ENCODE measurements at regions not wholly inside any gene's neighbourhood (a gene's known extent, or its start where the extent isn't known, plus 50 kb on each side); places are given as distances from the start of the nearest gene placed in this dataset.

DNA sequence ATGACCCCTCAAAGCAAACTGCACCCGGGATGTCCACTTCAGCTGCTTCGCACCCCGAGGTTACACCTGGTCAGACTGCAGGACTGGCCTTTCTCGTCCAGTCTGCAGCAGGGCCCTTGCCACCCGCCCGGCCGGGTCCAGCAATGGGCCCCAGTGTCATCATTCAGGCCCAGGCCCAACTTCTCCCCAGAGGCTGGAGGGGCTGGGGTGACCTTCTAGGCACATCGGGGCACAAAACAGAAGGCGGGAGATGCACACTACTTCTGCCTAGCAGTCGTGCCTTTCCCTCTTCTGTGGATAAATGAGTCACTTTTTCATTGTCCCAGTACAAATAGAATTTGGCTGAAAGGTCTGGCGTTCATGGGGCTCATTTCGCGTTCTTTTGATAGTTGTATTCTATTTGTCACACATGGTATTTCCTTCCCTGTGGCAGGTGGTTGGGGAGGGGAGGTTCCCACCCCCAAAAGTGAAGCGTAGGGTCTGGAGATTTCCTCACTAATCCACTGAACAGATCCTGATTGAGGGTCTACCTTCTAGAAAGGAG is 56.9 kb upstream of the ID2 start:
- H3K4me1 ChIP-seq, result peaks cover 4 to 6% of the 10 kb centered on the region in 2 donors
- intact Hi-C loops (cut with DNase I; ENCODE audit: low total_unique reads), result no loop called here
- H3K27me3 ChIP-seq, result no peaks in the 10 kb centered on the region
- no peak overlapping the region for H3K4me3 ChIP-seq
- no peaks in the 10 kb centered on the region for H3K36me3 ChIP-seq
- no peak overlapping the region for H3K27ac ChIP-seq
- DNase-seq, result peak in 1 of 2 donors; percentile 12
- H3K9me3 ChIP-seq, result no peaks in the 10 kb centered on the region
- no peak for TF ChIP-seq POLR2A (IDR thresholded peaks at IDR 0.05)
- TF ChIP-seq, protein P1, sequence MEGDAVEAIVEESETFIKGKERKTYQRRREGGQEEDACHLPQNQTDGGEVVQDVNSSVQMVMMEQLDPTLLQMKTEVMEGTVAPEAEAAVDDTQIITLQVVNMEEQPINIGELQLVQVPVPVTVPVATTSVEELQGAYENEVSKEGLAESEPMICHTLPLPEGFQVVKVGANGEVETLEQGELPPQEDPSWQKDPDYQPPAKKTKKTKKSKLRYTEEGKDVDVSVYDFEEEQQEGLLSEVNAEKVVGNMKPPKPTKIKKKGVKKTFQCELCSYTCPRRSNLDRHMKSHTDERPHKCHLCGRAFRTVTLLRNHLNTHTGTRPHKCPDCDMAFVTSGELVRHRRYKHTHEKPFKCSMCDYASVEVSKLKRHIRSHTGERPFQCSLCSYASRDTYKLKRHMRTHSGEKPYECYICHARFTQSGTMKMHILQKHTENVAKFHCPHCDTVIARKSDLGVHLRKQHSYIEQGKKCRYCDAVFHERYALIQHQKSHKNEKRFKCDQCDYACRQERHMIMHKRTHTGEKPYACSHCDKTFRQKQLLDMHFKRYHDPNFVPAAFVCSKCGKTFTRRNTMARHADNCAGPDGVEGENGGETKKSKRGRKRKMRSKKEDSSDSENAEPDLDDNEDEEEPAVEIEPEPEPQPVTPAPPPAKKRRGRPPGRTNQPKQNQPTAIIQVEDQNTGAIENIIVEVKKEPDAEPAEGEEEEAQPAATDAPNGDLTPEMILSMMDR (IDR thresholded peaks at IDR 0.05), result no peak

DNA sequence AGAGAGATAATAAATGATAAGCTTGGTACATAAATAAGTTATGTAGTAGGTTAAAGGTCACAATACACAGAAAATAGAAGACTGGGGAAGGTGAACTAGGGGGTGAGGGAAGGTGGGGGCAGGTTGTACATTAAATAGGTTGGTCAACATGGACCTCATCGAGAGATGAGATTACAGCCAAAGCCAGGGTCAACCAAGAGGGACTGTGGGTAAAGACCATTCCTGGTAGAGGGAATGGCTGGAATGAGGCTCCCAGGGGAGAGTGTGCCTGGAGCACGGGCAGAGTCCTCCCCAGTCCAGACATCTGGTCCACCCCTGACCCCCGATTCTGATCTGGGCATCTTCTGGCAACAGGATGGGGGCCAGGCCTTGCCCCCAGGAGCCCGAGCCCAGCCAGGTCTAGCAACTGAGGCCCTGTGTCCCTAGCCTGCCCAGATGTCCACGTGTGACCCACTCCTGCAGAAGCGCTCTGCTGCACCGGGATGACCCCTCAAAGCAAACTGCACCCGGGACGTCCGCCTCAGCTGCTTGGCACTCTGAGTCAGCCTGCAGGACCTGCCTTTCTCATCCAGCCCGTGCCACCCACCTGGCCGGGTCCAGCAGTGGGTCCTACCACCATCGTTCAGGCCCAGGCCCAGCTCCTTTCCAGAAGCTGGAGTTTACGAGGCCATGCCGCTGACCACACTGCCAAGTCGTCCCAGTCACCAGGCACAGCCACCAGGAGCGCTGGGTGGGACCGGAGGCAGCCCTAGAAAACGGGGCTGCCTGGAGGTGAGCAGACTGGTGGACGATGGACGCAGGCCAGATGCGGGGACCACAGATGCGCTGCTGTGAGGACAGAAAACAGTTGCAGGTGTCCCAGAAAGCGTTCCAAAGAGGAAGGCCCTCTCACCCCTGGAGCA is 56.2 kb upstream of the ID2 start:
- DNase-seq, result peak in 1 of 2 donors; percentile 4
- intact Hi-C loops (cut with DNase I; ENCODE audit: low total_unique reads), result no loop called here

DNA sequence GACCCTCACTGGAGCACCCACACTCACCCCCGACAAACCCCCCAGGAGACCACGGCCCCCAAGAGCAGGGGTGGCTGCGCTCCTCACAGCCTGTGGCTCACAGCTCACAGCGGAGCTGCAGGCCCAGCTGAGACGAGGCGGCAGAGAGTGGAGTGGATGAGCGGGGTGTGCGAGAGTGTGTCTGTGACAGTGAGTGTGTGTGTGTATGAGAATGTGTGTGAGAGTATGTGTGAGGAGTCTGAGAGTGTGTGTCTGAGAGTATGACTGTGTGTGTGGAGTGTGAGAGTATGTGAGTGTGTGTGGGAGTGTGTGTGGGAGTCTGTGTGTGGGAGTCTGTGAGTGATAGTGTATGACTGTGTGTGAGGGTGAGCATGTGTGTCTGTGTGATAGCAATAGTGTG is 55.3 kb upstream of the ID2 start:
- intact Hi-C loops (cut with DNase I; ENCODE audit: low total_unique reads), result no loop called here
- no peak overlapping the region for H3K4me3 ChIP-seq

More for the DNA sequence above, 56.2 kb upstream of the ID2 start:
- no peaks in the 10 kb centered on the region for H3K36me3 ChIP-seq
- no peaks in the 10 kb centered on the region for H3K9me3 ChIP-seq
- TF ChIP-seq, protein P1 (IDR thresholded peaks at IDR 0.05), result no peak
- TF ChIP-seq POLR2A (IDR thresholded peaks at IDR 0.05), result no peak
- peaks cover 0 to 6% of the 10 kb centered on the region in 2 donors for H3K4me1 ChIP-seq
- H3K4me3 ChIP-seq, result no peak overlapping the region
- H3K27me3 ChIP-seq, result no peaks in the 10 kb centered on the region
- no peak overlapping the region for H3K27ac ChIP-seq

DNA sequence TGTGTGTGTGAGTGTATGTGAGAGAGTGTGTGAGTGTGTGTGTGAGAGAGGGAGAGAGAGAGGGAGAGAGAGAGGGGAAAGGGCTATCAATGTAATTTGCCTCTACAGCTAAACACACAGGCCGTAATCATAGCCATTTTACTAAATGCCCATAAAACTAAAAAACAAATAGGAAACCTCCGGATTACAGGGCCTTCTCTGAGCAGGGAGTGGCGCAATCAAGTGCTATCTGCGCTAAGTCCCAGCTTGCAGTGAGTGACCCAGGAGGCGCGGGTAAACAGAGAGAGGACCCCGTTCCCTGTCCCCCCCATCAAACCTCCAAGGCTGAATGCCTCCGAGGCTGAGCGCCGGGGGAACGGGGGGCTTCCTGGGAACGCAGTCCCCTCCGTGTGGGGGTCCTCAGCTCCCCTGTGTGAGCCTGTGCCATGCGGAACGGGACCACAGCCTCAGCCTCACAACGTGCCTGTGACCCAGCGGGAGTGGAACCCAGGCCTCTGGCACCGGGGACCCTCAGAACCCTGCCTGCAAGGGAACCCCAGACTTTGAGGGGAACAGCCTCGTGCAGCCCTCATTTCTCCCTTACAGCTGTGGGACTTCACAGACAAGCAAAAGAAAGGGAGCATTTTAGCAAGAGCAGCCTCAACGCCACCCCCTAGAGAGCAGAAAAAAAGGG is 54.7 kb upstream of the ID2 start:
- intact Hi-C loops (cut with DNase I; ENCODE audit: low total_unique reads), result no loop called here
- H3K4me3 ChIP-seq, result no peak overlapping the region
- H3K27me3 ChIP-seq, result no peaks in the 10 kb centered on the region
- H3K27ac ChIP-seq, result no peak overlapping the region
- TF ChIP-seq, protein P1 (IDR thresholded peaks at IDR 0.05), result no peak
- no peak for TF ChIP-seq POLR2A (IDR thresholded peaks at IDR 0.05)
- no peaks in the 10 kb centered on the region for H3K36me3 ChIP-seq
- H3K4me1 ChIP-seq, result no peaks in the 10 kb centered on the region
- DNase-seq, result no peak
- H3K9me3 ChIP-seq, result no peaks in the 10 kb centered on the region

More for the DNA sequence above, 55.3 kb upstream of the ID2 start:
- Histone ChIP-seq H3K4me1 (peaks cover 0 to 1% of the 10 kb centered on the region in 2 donors), H3K27me3 (no peaks in the 10 kb centered on the region), H3K36me3 (no peaks in the 10 kb centered on the region), H3K27ac (no peak overlapping the region), H3K9me3 (no peaks in the 10 kb centered on the region)
- peak in 1 of 2 donors; percentile 13 for DNase-seq
- TF ChIP-seq, protein P1 (IDR thresholded peaks at IDR 0.05), result no peak
- TF ChIP-seq POLR2A (IDR thresholded peaks at IDR 0.05), result no peak

DNA sequence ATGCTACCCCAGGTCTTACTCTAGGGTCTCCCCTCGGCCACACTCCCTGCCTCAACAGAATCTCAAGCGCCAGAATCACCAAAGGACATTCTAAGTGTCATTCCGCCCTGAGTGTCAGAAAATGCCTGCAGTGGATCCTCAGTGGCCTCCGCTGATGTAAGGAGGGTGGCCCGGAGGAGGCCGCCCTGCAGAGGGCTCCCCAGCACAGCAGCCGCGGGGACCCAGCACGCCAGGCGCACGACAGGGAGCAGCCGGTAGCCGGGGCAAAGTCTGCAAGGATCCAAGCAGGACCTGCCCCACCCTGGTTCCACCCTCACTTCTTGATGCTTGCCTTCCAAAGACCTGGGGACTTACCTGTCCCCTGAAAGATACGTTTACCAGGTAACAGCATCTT is 54.2 kb upstream of the ID2 start:
- H3K4me3 ChIP-seq, result no peak overlapping the region
- intact Hi-C loops (cut with DNase I; ENCODE audit: low total_unique reads), result no loop called here
- H3K4me1 ChIP-seq, result no peaks in the 10 kb centered on the region
- no peaks in the 10 kb centered on the region for H3K9me3 ChIP-seq
- H3K27ac ChIP-seq, result no peak overlapping the region
- no peak for DNase-seq
- H3K27me3 ChIP-seq, result no peaks in the 10 kb centered on the region
- H3K36me3 ChIP-seq, result no peaks in the 10 kb centered on the region
- TF ChIP-seq, protein P1 (IDR thresholded peaks at IDR 0.05), result no peak
- no peak for TF ChIP-seq POLR2A (IDR thresholded peaks at IDR 0.05)
